HCT116 (cell line): ENCODE measurements at regions not wholly inside any gene's neighbourhood (a gene's known extent, or its start where the extent isn't known, plus 50 kb on each side); places are given as distances from the start of the nearest gene placed in this dataset.

Source experiments
- CBX3 ChIP-seq: IDR thresholded peaks from 2 replicates; pipeline ENCODE4 v1.6.1; 2012; ENCODE audit warnings: low read depth
- CTCF ChIP-seq, 3 experiments: fragments of 200-600 bp in 1 of 3; sonication (generic) in 1 of 3; IDR thresholded peaks in 2 of 3; conservative IDR thresholded peaks in 1 of 3; 2 replicates each; pipeline ENCODE4 v1.5.1; 2012 to 2017; ENCODE audit warnings: low read depth in 2 of 3, low read length in 2 of 3, antibody characterized with exemption in 1 of 3, borderline replicate concordance in 1 of 3, control low read depth in 1 of 3, mild to moderate bottlenecking in 1 of 3, mixed read lengths in 1 of 3, mixed run types in 1 of 3, moderate library complexity in 1 of 3; ENCODE audit not compliant: insufficient read depth in 1 of 3
- EZH2phosphoT487 ChIP-seq: fragments of 200-600 bp; IDR thresholded peaks from 2 replicates; pipeline ENCODE4 v1.6.1; 2018; ENCODE audit warnings: antibody characterized with exemption, borderline replicate concordance
- POLR2A ChIP-seq: IDR thresholded peaks from 2 replicates; pipeline ENCODE4 v1.7.0; 2011; ENCODE audit warnings: borderline replicate concordance; ENCODE audit not compliant: insufficient read depth, insufficient read length; ENCODE audit errors: extremely low read depth
- POLR2AphosphoS5 ChIP-seq: IDR thresholded peaks from 2 replicates; pipeline ENCODE4 v1.6.1; 2011; ENCODE audit warnings: mild to moderate bottlenecking, low read depth, low read length, moderate library complexity
- YY1 ChIP-seq: IDR thresholded peaks from 2 replicates; pipeline ENCODE4 v1.6.1; 2011; ENCODE audit warnings: low read length, low read depth, moderate library complexity, mild to moderate bottlenecking; ENCODE audit not compliant: insufficient replicate concordance; ENCODE audit errors: extremely low read depth

- TF ChIP-seq YY1 (no peak), CTCF (IDR thresholded peaks at IDR 0.05 in 2 of 3, conservative IDR thresholded peaks at IDR 0.05 in 1 of 3; ENCODE audit: borderline replicate concordance in 1 of 3, insufficient read depth in 1 of 3, low read depth in 2 of 3, low read length in 2 of 3) (no peak), POLR2A (no peak), CBX3 (no peak), POLR2AphosphoS5 (no peak), EZH2phosphoT487 (no peak)
These were observed 470.6 kb downstream of the TUSC1 start for GRCh38 chr9:25207402-25208195.
